MCF 10A (cell line): ENCODE measurements at regions not wholly inside any gene's neighbourhood (a gene's known extent, or its start where the extent isn't known, plus 50 kb on each side); places are given as distances from the start of the nearest gene placed in this dataset.

ENCODE experiments used
- BruUV-seq: library from RNA; stranded (reverse); fragments of 400-500 nt; replicated peaks from 2 replicates; lab custom pipeline; 2021; lab: Mats Ljungman, UMichigan
- CTCF ChIA-PET: fragments of 300-600 bp; sonication (Branson Sonifier 250); formaldehyde crosslinking; extraction: SDS; loops from one replicate; lab custom pipeline; 2021; ENCODE audit warnings: antibody characterized with exemption, inconsistent platforms; lab: Yijun Ruan, JAX
- POLR2A ChIA-PET: fragments of 300-600, 350-650 bp; sonication (Branson Sonifier 250); formaldehyde crosslinking; extraction: SDS; loops from one replicate; lab custom pipeline; 2020; ENCODE audit warnings: antibody characterized with exemption, inconsistent platforms; lab: Yijun Ruan, JAX
- DNase-seq: peaks from one replicate; pipeline ENCODE4 v3.0.0-alpha.2; 2018; ENCODE audit not compliant: unreplicated experiment
- H3K27ac Mint-ChIP-seq: one replicate; pipeline ENCODE4 v1.8.0; 2022; ENCODE audit warnings: mild to moderate bottlenecking, low read depth, mixed read lengths; ENCODE audit not compliant: unreplicated experiment
- H3K27me3 Mint-ChIP-seq: one replicate; pipeline ENCODE4 v1.8.0; 2022; ENCODE audit warnings: mixed read lengths; ENCODE audit not compliant: insufficient read depth, unreplicated experiment
- H3K36me3 Mint-ChIP-seq: one replicate; pipeline ENCODE4 v1.8.0; 2022; ENCODE audit warnings: mild to moderate bottlenecking, moderate library complexity, mixed read lengths; ENCODE audit not compliant: insufficient read depth, unreplicated experiment
- H3K4me1 Mint-ChIP-seq: one replicate; pipeline ENCODE4 v1.8.0; 2022; ENCODE audit warnings: mixed read lengths; ENCODE audit not compliant: insufficient read depth, unreplicated experiment
- H3K4me3 Mint-ChIP-seq: one replicate; pipeline ENCODE4 v1.8.0; 2022; ENCODE audit warnings: mild to moderate bottlenecking, moderate library complexity, mixed read lengths; ENCODE audit not compliant: unreplicated experiment
- H3K9me3 Mint-ChIP-seq: one replicate; pipeline ENCODE4 v1.8.0; 2022; ENCODE audit warnings: mixed read lengths; ENCODE audit not compliant: unreplicated experiment
- CTCF ChIP-seq: fragments of 200-600 bp; IDR thresholded peaks from one replicate; pipeline ENCODE4 v1.8.0; 2022; ENCODE audit warnings: antibody characterized with exemption, mild to moderate bottlenecking; ENCODE audit not compliant: unreplicated experiment
- intact Hi-C: fragments of 100-400 bp; cut with micrococcal nuclease; formaldehyde crosslinking; loops from 2 replicates; pipeline ENCODE4 v1.14.1; 2022

- Mint-ChIP-seq H3K9me3 (peaks cover 7% of the 10 kb centered on the region), H3K4me1 (no peaks in the 10 kb centered on the region), H3K4me3 (no peak overlapping the region), H3K27ac (no peak overlapping the region), H3K27me3 (no peaks in the 10 kb centered on the region), H3K36me3 (no peaks in the 10 kb centered on the region)
- CTCF ChIA-PET: no interaction called here
- POLR2A ChIA-PET: no interaction called here
- no TSS peak for BruUV-seq
- peak; percentile 15 for DNase-seq
- intact Hi-C loops: no loop called here
- no peak for TF ChIP-seq CTCF
Observed at GRCh38 chr3:513301-513700, 316.7 kb downstream of the CHL1 start.

GRCh38 chr3:514192-514591, 317.6 kb downstream of the CHL1 start:
- intact Hi-C loops: no loop called here
- BruUV-seq: no TSS peak
- Mint-ChIP-seq H3K27ac (no peak overlapping the region), H3K27me3 (no peaks in the 10 kb centered on the region), H3K4me3 (no peak overlapping the region), H3K36me3 (no peaks in the 10 kb centered on the region), H3K9me3 (peaks cover 2% of the 10 kb centered on the region), H3K4me1 (no peaks in the 10 kb centered on the region)
- DNase-seq: no peak
- TF ChIP-seq CTCF: no peak
- POLR2A ChIA-PET: no interaction called here
- CTCF ChIA-PET: no interaction called here

GRCh38 chr3:519026-519425, 322.5 kb downstream of the CHL1 start:
- TF ChIP-seq CTCF: no peak
- H3K4me1 Mint-ChIP-seq: no peaks in the 10 kb centered on the region
- DNase-seq: no peak
- CTCF ChIA-PET: interaction anchor here (0.6 to 0.7 kb wide), 2 partner anchors 427 to 755 kb away, joined by 3 to 4 read pairs; no protein-coding TSS in a partner anchor
- H3K27me3 Mint-ChIP-seq: no peaks in the 10 kb centered on the region
- H3K4me3 Mint-ChIP-seq: no peak overlapping the region
- no peaks in the 10 kb centered on the region for H3K36me3 Mint-ChIP-seq
- H3K9me3 Mint-ChIP-seq: no peaks in the 10 kb centered on the region
- POLR2A ChIA-PET: no interaction called here
- intact Hi-C loops: no loop called here
- no TSS peak for BruUV-seq
- no peak overlapping the region for H3K27ac Mint-ChIP-seq

GRCh38 chr3:522888-523287, 326.3 kb downstream of the CHL1 start:
- H3K36me3 Mint-ChIP-seq: no peaks in the 10 kb centered on the region
- DNase-seq: no peak
- intact Hi-C loops: no loop called here
- no peak overlapping the region for H3K27ac Mint-ChIP-seq
- no peaks in the 10 kb centered on the region for H3K27me3 Mint-ChIP-seq
- H3K4me3 Mint-ChIP-seq: no peak overlapping the region
- TF ChIP-seq CTCF: no peak
- no peaks in the 10 kb centered on the region for H3K9me3 Mint-ChIP-seq
- peaks cover 7% of the 10 kb centered on the region for H3K4me1 Mint-ChIP-seq
- ChIA-PET CTCF (no interaction called here), POLR2A (no interaction called here)
- BruUV-seq: no TSS peak
